ENCODE measurements at regions not wholly inside any gene's neighbourhood (a gene's known extent, or its start where the extent isn't known, plus 50 kb on each side); places are given as distances from the start of the nearest gene placed in this dataset.
"Not testable (repeated sequence)": the region's sequence is repeated elsewhere in the genome, so short reads cannot be mapped to it uniquely, and the experiment has no call there.

DNA sequence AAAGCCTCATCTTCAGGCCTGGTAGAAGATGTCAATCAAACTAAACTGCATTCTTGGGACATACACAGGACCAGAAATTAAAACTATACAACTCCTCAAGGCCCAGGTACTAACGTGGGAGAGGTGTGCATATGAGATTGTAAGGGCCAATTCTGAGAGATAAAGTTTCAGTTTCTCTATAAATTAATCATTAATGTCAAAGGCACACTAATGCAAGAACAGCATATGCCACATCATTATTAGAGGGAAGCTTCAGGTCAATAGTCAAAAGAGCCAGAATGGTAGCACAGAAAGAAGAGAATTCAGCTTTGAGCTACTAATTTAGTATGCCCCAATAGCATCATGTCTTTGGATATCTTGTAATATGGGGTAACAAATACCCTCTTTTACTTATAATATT lies 744.9 kb upstream of the MGAT4C start:
- TF ChIP-seq EZH2phosphoT487 (IDR thresholded peaks at IDR 0.05) (no peak), EZH2 (IDR thresholded peaks at IDR 0.05) (no peak)
- TF ChIP-seq, protein P1, sequence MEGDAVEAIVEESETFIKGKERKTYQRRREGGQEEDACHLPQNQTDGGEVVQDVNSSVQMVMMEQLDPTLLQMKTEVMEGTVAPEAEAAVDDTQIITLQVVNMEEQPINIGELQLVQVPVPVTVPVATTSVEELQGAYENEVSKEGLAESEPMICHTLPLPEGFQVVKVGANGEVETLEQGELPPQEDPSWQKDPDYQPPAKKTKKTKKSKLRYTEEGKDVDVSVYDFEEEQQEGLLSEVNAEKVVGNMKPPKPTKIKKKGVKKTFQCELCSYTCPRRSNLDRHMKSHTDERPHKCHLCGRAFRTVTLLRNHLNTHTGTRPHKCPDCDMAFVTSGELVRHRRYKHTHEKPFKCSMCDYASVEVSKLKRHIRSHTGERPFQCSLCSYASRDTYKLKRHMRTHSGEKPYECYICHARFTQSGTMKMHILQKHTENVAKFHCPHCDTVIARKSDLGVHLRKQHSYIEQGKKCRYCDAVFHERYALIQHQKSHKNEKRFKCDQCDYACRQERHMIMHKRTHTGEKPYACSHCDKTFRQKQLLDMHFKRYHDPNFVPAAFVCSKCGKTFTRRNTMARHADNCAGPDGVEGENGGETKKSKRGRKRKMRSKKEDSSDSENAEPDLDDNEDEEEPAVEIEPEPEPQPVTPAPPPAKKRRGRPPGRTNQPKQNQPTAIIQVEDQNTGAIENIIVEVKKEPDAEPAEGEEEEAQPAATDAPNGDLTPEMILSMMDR (IDR thresholded peaks at IDR 0.05), result no peak
- H3K4me2 ChIP-seq, result no peak overlapping the region
- no peak overlapping the region for H2AFZ ChIP-seq (replicated peaks)
- H3K9me3 ChIP-seq (ENCODE audit: low read depth), result peaks cover 7% of the 10 kb centered on the region
- H3K9ac ChIP-seq, result no peak overlapping the region
- H3K36me3 ChIP-seq, result no peaks in the 10 kb centered on the region
- H3K27ac ChIP-seq, result no peak overlapping the region
- H3K36me3 Mint-ChIP-seq, result no peaks in the 10 kb centered on the region
- no peak for DNase-seq (ENCODE audit: low spot score)
- H3K4me1 ChIP-seq, result no peaks in the 10 kb centered on the region
- H3K4me1 Mint-ChIP-seq, result no peaks in the 10 kb centered on the region
- H3K9me3 Mint-ChIP-seq, result peaks cover 21% of the 10 kb centered on the region
- no peaks in the 10 kb centered on the region for H3K79me2 ChIP-seq (ENCODE audit: low read depth)
- no peak overlapping the region for H3K4me3 ChIP-seq
- no peaks in the 10 kb centered on the region for H3K27me3 ChIP-seq
- no peak overlapping the region for H3K4me3 Mint-ChIP-seq
- no peaks in the 10 kb centered on the region for H4K20me1 ChIP-seq (ENCODE audit: low read depth)
- H3K27ac Mint-ChIP-seq, result no peak overlapping the region
- H3F3A ChIP-seq (ENCODE audit: low read depth), result no peaks in the 10 kb centered on the region
- H3K27me3 Mint-ChIP-seq (ENCODE audit: insufficient read depth, low read depth), result no peaks in the 10 kb centered on the region

DNA sequence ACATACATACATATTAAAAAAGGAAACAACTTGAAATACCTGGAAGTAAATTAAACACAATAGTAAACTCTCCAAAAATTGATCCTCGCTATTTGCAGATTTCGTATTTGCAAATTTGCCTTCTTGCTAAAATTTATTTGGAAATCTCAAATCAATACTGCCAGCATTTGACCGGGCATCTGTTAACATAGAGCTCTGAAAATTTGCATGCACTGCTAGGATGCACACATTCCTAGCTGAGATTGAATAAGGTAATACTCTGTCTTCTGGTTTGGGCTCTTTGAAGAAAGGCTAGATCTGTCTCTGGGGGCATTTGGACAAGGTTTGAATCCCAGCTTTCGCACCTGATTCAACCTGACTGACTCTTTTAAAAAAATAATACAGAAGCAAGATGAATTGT lies 729.1 kb upstream of the MGAT4C start:
- Mint-ChIP-seq H3K27ac (no peak overlapping the region), H3K4me1 (no peaks in the 10 kb centered on the region), H3K4me3 (no peak overlapping the region), H3K9me3 (no peaks in the 10 kb centered on the region), H3K36me3 (no peaks in the 10 kb centered on the region), H3K27me3 (ENCODE audit: insufficient read depth, low read depth) (no peaks in the 10 kb centered on the region)
- Histone ChIP-seq H3K36me3 (no peaks in the 10 kb centered on the region), H4K20me1 (ENCODE audit: low read depth) (no peaks in the 10 kb centered on the region), H2AFZ (replicated peaks) (no peak overlapping the region), H3K9ac (no peak overlapping the region), H3F3A (ENCODE audit: low read depth) (no peaks in the 10 kb centered on the region), H3K9me3 (ENCODE audit: low read depth) (no peaks in the 10 kb centered on the region), H3K4me2 (no peak overlapping the region), H3K79me2 (ENCODE audit: low read depth) (no peaks in the 10 kb centered on the region), H3K4me1 (no peaks in the 10 kb centered on the region), H3K4me3 (no peak overlapping the region), H3K27ac (no peak overlapping the region), H3K27me3 (no peaks in the 10 kb centered on the region)
- no peak for TF ChIP-seq EZH2 (IDR thresholded peaks at IDR 0.05)
- no peak for TF ChIP-seq EZH2phosphoT487 (IDR thresholded peaks at IDR 0.05)
- TF ChIP-seq, protein P1 (IDR thresholded peaks at IDR 0.05), result no peak
- no peak for DNase-seq (ENCODE audit: low spot score)

DNA sequence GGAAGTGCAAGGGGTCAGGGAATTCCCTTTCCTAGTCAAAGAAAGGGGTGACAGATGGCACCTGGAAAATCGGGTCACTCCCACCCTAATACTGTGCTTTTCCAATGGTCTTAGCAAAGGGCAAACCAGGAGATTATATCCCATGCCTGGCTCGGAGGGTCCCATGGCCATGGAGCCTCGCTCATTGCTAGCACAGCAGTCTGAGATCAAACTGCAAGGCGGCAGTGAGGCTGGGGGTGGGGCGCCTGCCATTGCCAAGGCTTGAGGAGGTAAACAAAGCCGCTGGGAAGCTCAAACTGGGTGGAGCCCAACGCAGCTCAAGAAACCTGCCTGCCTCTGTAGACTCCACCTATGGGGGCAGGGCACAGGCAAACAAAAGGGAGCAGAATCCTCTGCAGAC lies 714.4 kb upstream of the MGAT4C start:
- H3K4me3 Mint-ChIP-seq; H3K27me3 Mint-ChIP-seq (ENCODE audit: insufficient read depth, low read depth); H3K27me3 ChIP-seq; H3K4me1 ChIP-seq; H3K4me1 Mint-ChIP-seq; DNase-seq (ENCODE audit: low spot score); H3K27ac Mint-ChIP-seq; H3K9ac ChIP-seq; H3K4me2 ChIP-seq; H3F3A ChIP-seq (ENCODE audit: low read depth); H3K9me3 Mint-ChIP-seq; H2AFZ ChIP-seq (replicated peaks); H3K36me3 ChIP-seq; H3K4me3 ChIP-seq; H3K27ac ChIP-seq; H4K20me1 ChIP-seq (ENCODE audit: low read depth); H3K9me3 ChIP-seq (ENCODE audit: low read depth); H3K36me3 Mint-ChIP-seq; H3K79me2 ChIP-seq (ENCODE audit: low read depth): not testable (repeated sequence)

DNA sequence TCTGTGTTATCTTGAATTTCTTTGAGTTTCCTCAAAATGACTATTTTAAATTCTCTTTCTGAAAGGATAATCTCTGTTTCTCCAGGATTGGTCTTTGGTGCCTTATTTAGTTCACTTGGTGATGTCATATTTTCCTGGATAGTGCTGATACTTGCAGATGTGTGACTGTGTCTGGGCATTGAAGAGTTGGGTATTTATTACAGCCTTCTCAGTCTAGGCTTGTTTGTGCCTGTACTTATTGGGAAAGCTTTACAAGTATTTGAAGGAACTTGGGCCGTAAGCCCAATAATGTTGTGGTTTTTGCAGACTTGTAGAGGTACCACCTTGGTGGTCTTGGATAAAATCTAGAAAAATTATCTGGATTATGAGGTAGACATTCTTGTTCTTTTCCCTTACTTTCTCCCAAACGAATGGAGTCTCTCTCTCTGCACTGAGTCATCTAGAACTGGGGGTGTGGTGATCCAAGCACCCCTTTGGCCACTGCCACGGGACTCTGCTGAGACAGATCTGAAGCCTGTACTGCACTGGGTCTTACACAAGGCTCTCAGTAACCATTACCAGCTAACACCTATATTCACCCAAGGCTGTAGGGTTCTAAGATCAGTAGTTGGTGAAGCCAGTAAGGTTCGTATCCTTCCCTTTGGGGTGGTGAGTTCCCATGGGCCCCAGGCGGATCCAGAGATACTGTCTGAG lies 703.7 kb upstream of the MGAT4C start:
- Histone ChIP-seq H3K36me3 (no peaks in the 10 kb centered on the region), H3K9ac (no peak overlapping the region), H3K27me3 (no peaks in the 10 kb centered on the region), H4K20me1 (ENCODE audit: low read depth) (no peaks in the 10 kb centered on the region), H3F3A (ENCODE audit: low read depth) (no peaks in the 10 kb centered on the region), H3K4me3 (no peak overlapping the region), H3K79me2 (ENCODE audit: low read depth) (no peaks in the 10 kb centered on the region), H3K9me3 (ENCODE audit: low read depth) (no peaks in the 10 kb centered on the region), H3K27ac (no peak overlapping the region), H3K4me1 (no peaks in the 10 kb centered on the region), H3K4me2 (no peak overlapping the region), H2AFZ (replicated peaks) (no peak overlapping the region)
- H3K27ac Mint-ChIP-seq, result no peak overlapping the region
- H3K4me1 Mint-ChIP-seq, result no peaks in the 10 kb centered on the region
- TF ChIP-seq EZH2 (IDR thresholded peaks at IDR 0.05), result no peak
- no peak for TF ChIP-seq EZH2phosphoT487 (IDR thresholded peaks at IDR 0.05)
- TF ChIP-seq, protein P1 (IDR thresholded peaks at IDR 0.05), result no peak
- DNase-seq (ENCODE audit: low spot score), result no peak
- H3K27me3 Mint-ChIP-seq (ENCODE audit: insufficient read depth, low read depth), result no peaks in the 10 kb centered on the region
- no peak overlapping the region for H3K4me3 Mint-ChIP-seq
- no peaks in the 10 kb centered on the region for H3K9me3 Mint-ChIP-seq
- no peaks in the 10 kb centered on the region for H3K36me3 Mint-ChIP-seq
